Neural cell (in vitro differentiated cells): ENCODE measurements at regions not wholly inside any gene's neighbourhood (a gene's known extent, or its start where the extent isn't known, plus 50 kb on each side); places are given as distances from the start of the nearest gene placed in this dataset.
"Not testable (repeated sequence)": the region's sequence is repeated elsewhere in the genome, so short reads cannot be mapped to it uniquely, and the experiment has no call there.

Source experiments
- H2AFZ ChIP-seq: fragments of 200-600, 300-800 bp; sonication (generic), shearing (Covaris generic); 2 replicates; pipeline ENCODE4 v1.6.0; 2014; ENCODE audit warnings: low read depth, mild to moderate bottlenecking, antibody characterized with exemption, low read length, moderate library complexity
- H3F3A ChIP-seq: fragments of 200-600 bp; shearing (Covaris generic); 2 replicates; pipeline ENCODE4 v1.6.1; 2016; ENCODE audit warnings: mild to moderate bottlenecking, moderate library complexity, mixed read lengths, antibody characterized with exemption, low read length; ENCODE audit not compliant: insufficient read depth, poor library complexity, severe bottlenecking
- H3K27ac ChIP-seq: fragments of 200-600, 300-800 bp; sonication (generic), shearing (Covaris generic); 2 replicates; pipeline ENCODE4 v1.5.1; 2014; ENCODE audit warnings: mild to moderate bottlenecking, low read length, moderate library complexity
- H3K27me3 ChIP-seq: fragments of 300-800, 200-600 bp; sonication (generic), shearing (Covaris generic); 2 replicates; pipeline ENCODE4 v1.6.0; 2014; ENCODE audit warnings: mild to moderate bottlenecking, low read depth, low read length, moderate library complexity; ENCODE audit not compliant: insufficient read depth
- H3K36me3 ChIP-seq: fragments of 300-800, 200-600 bp; sonication (generic), shearing (Covaris generic); 2 replicates; pipeline ENCODE4 v1.5.1; 2014; ENCODE audit warnings: mild to moderate bottlenecking, antibody characterized with exemption, low read length, moderate library complexity; ENCODE audit not compliant: insufficient read depth
- H3K4me2 ChIP-seq: fragments of 300-800, 200-600 bp; sonication (generic), shearing (Covaris generic); 2 replicates; pipeline ENCODE4 v1.6.0; 2014; ENCODE audit warnings: mild to moderate bottlenecking, low read length
- H3K4me3 ChIP-seq: fragments of 300-800, 200-600 bp; sonication (generic), shearing (Covaris generic); 2 replicates; pipeline ENCODE4 v1.5.1; 2014; ENCODE audit warnings: mild to moderate bottlenecking, low read length, moderate library complexity
- H3K79me2 ChIP-seq: fragments of 200-600 bp; shearing (Covaris generic); replicated peaks from 2 replicates; pipeline ENCODE4 v1.6.0; 2014; ENCODE audit warnings: mild to moderate bottlenecking, low read length, moderate library complexity; ENCODE audit not compliant: insufficient read depth
- H3K9ac ChIP-seq: fragments of 300-800, 200-600 bp; sonication (generic), shearing (Covaris generic); 2 replicates; pipeline ENCODE4 v1.6.1; 2016; ENCODE audit warnings: mild to moderate bottlenecking, low read length, mixed read lengths
- H3K9me2 ChIP-seq: fragments of 200-600 bp; shearing (Covaris generic); 2 replicates; pipeline ENCODE4 v1.6.1; 2016; ENCODE audit warnings: mild to moderate bottlenecking, low read length, mixed read lengths; ENCODE audit not compliant: insufficient read depth
- H3K9me3 ChIP-seq: fragments of 200-600, 300-800 bp; sonication (generic), shearing (Covaris generic); 2 replicates; pipeline ENCODE4 v1.6.1; 2016; ENCODE audit warnings: mild to moderate bottlenecking, mixed run types, low read length, moderate library complexity, mixed read lengths
- H4K20me1 ChIP-seq: fragments of 200-600 bp; shearing (Covaris generic); 2 replicates; pipeline ENCODE4 v1.6.1; 2016; ENCODE audit warnings: mild to moderate bottlenecking, mixed run types; ENCODE audit not compliant: insufficient read depth
- CTCF ChIP-seq: fragments of 450-650 bp; IDR thresholded peaks from 2 replicates; pipeline ENCODE4 v1.5.1; 2014; ENCODE audit warnings: antibody characterized with exemption, mild to moderate bottlenecking, moderate library complexity; ENCODE audit not compliant: poor library complexity, severe bottlenecking
- EP300 ChIP-seq: fragments of 450-650 bp; conservative IDR thresholded peaks from 2 replicates; pipeline ENCODE4 v1.6.1; 2014; ENCODE audit warnings: antibody characterized with exemption, mild to moderate bottlenecking, moderate library complexity; ENCODE audit not compliant: poor library complexity, severe bottlenecking
- EZH2 ChIP-seq: fragments of 200-600, 300-800 bp; shearing (Covaris generic), sonication (generic); IDR thresholded peaks from 2 replicates; pipeline ENCODE4 v1.6.1; 2014; ENCODE audit warnings: antibody characterized with exemption, low read length, borderline replicate concordance, mild to moderate bottlenecking; ENCODE audit not compliant: insufficient read depth, poor library complexity, severe bottlenecking
- MXI1 ChIP-seq: fragments of 450-650 bp; conservative IDR thresholded peaks from 2 replicates; pipeline ENCODE4 v1.6.1; 2014; ENCODE audit warnings: antibody characterized with exemption, mild to moderate bottlenecking; ENCODE audit not compliant: poor library complexity, severe bottlenecking
- POLR2AphosphoS5 ChIP-seq: IDR thresholded peaks from 2 replicates; pipeline ENCODE4 v1.6.1; 2012
- RAD21 ChIP-seq: fragments of 450-650 bp; conservative IDR thresholded peaks from 2 replicates; pipeline ENCODE4 v1.6.1; 2014; ENCODE audit warnings: antibody characterized with exemption, mild to moderate bottlenecking, moderate library complexity
- SMC3 ChIP-seq: fragments of 450-650 bp; conservative IDR thresholded peaks from 2 replicates; pipeline ENCODE4 v1.6.1; 2014; ENCODE audit warnings: antibody characterized with exemption, mild to moderate bottlenecking, moderate library complexity; ENCODE audit not compliant: poor library complexity
- TAF1 ChIP-seq: IDR thresholded peaks from 2 replicates; pipeline ENCODE4 v1.6.1; 2012; ENCODE audit warnings: low read depth
- TF ChIP-seq, protein P1 (sequence below): IDR thresholded peaks from 2 replicates; pipeline ENCODE4 v1.6.1; 2012; ENCODE audit warnings: borderline replicate concordance

GRCh38 chr6:144500892-144501291 lies 215.8 kb downstream of the UTRN start:
- Histone ChIP-seq H3K79me2 (no peaks in the 10 kb centered on the region), H3K27me3 (no peaks in the 10 kb centered on the region), H3K9ac (no peak overlapping the region), H4K20me1 (no peaks in the 10 kb centered on the region), H2AFZ (no peak overlapping the region), H3F3A (no peaks in the 10 kb centered on the region), H3K9me3 (no peaks in the 10 kb centered on the region), H3K9me2 (no peaks in the 10 kb centered on the region), H3K27ac (no peak overlapping the region), H3K4me3 (no peak overlapping the region), H3K36me3 (no peaks in the 10 kb centered on the region), H3K4me2 (no peak overlapping the region)
- TF ChIP-seq EP300 (no peak), TAF1 (no peak), RAD21 (no peak), MXI1 (no peak), SMC3 (no peak), CTCF (no peak), EZH2 (no peak), POLR2AphosphoS5 (no peak)
- TF ChIP-seq, protein P1, sequence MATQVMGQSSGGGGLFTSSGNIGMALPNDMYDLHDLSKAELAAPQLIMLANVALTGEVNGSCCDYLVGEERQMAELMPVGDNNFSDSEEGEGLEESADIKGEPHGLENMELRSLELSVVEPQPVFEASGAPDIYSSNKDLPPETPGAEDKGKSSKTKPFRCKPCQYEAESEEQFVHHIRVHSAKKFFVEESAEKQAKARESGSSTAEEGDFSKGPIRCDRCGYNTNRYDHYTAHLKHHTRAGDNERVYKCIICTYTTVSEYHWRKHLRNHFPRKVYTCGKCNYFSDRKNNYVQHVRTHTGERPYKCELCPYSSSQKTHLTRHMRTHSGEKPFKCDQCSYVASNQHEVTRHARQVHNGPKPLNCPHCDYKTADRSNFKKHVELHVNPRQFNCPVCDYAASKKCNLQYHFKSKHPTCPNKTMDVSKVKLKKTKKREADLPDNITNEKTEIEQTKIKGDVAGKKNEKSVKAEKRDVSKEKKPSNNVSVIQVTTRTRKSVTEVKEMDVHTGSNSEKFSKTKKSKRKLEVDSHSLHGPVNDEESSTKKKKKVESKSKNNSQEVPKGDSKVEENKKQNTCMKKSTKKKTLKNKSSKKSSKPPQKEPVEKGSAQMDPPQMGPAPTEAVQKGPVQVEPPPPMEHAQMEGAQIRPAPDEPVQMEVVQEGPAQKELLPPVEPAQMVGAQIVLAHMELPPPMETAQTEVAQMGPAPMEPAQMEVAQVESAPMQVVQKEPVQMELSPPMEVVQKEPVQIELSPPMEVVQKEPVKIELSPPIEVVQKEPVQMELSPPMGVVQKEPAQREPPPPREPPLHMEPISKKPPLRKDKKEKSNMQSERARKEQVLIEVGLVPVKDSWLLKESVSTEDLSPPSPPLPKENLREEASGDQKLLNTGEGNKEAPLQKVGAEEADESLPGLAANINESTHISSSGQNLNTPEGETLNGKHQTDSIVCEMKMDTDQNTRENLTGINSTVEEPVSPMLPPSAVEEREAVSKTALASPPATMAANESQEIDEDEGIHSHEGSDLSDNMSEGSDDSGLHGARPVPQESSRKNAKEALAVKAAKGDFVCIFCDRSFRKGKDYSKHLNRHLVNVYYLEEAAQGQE: no peak

DNA sequence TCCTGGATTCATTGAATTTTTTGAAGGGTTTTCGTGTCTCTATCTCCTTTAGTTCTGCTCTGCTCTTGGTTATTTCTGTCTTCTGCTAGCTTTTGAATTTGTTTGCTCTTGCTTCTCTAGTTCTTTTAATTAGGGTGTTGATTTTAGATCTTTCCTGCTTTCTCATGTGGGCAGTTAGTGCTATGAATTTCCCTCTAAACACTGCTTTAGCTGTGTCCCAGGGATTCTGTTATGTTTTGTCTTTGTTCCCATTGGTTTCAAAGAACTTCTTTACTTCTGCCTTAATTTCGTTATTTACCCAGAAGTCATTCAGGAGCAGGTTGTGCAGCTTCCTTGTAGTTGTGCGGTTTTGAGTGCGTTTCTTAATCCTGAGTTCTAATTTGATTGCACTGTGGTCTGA lies 220.1 kb downstream of the UTRN start:
- not testable (repeated sequence) for H3K4me2 ChIP-seq, H2AFZ ChIP-seq, H3K79me2 ChIP-seq, H3K4me3 ChIP-seq, H3K27me3 ChIP-seq, H4K20me1 ChIP-seq, H3K27ac ChIP-seq, H3K36me3 ChIP-seq, H3K9ac ChIP-seq, H3K9me3 ChIP-seq, H3K9me2 ChIP-seq, H3F3A ChIP-seq

GRCh38 chr6:144506051-144506450 lies 220.9 kb downstream of the UTRN start:
- not testable (repeated sequence) for H3K36me3 ChIP-seq, H3K9ac ChIP-seq, H3K4me3 ChIP-seq, H3K79me2 ChIP-seq, H3K4me2 ChIP-seq, H3K9me3 ChIP-seq, H3K27me3 ChIP-seq, H3K9me2 ChIP-seq, H2AFZ ChIP-seq, H3K27ac ChIP-seq, H4K20me1 ChIP-seq, H3F3A ChIP-seq

- H4K20me1 ChIP-seq, H3F3A ChIP-seq, H3K9me3 ChIP-seq, H3K9me2 ChIP-seq, H2AFZ ChIP-seq, H3K4me2 ChIP-seq, H3K4me3 ChIP-seq, H3K36me3 ChIP-seq, H3K27ac ChIP-seq, H3K27me3 ChIP-seq, H3K79me2 ChIP-seq, H3K9ac ChIP-seq: not testable (repeated sequence)
Observed at GRCh38 chr6:144507772-144508312, 222.7 kb downstream of the UTRN start.
